HepG2 (cell line): ENCODE measurements at regions not wholly inside any gene's neighbourhood (a gene's known extent, or its start where the extent isn't known, plus 50 kb on each side); places are given as distances from the start of the nearest gene placed in this dataset.

Experiments
- ATAC-seq: fragments of 200-7000 bp; cut with Tn5 transposase; 3 replicates; pipeline ENCODE4 v1.9.1; 2020; ENCODE audit warnings: mild to moderate bottlenecking, moderate library complexity
- BruUV-seq: library from RNA; stranded (reverse); fragments of 400-500 nt; replicated peaks from 2 replicates; lab custom pipeline; 2021; lab: Mats Ljungman, UMichigan
- CTCF ChIA-PET: fragments of 300-600 bp; formaldehyde crosslinking; extraction: SDS; loops from one replicate; lab custom pipeline; 2021; ENCODE audit warnings: low total read pairs, inconsistent platforms, low intra/inter-chr PET ratio; lab: Yijun Ruan, JAX
- POLR2A ChIA-PET: fragments of 350-600 bp; sonication (Branson Sonifier 250); formaldehyde crosslinking; loops from one replicate; lab custom pipeline; 2020; ENCODE audit warnings: antibody characterized with exemption, inconsistent platforms; lab: Yijun Ruan, JAX
- DNase-seq: peaks from one replicate; pipeline ENCODE4 v3.0.0-alpha.2; 2015; ENCODE audit warnings: low spot score
- FAIRE-seq: peaks from 3 replicates; lab custom pipeline; 2011; peaks lifted over from hg19 to GRCh38; lab: Jason Lieb, UNC
- H2AFZ ChIP-seq: one replicate; pipeline ENCODE4 v1.6.1; 2011; ENCODE audit warnings: low read length, inconsistent platforms
- H3K27ac ChIP-seq: fragments of 300-600 bp; 3 replicates; pipeline ENCODE4 v1.8.0; 2011; ENCODE audit warnings: mixed run types, mild to moderate bottlenecking, mixed read lengths, low read length, inconsistent platforms; ENCODE audit not compliant: insufficient read depth; ENCODE audit errors: extremely low read length
- H3K27me3 ChIP-seq, 2 experiments: fragments of 200-600 bp in 1 of 2; 2 replicates in 1 of 2; 3 replicates in 1 of 2; pipeline versions ENCODE4 v1.6.0 to v1.8.0; 2011; ENCODE audit warnings: low read length in 2 of 2, mild to moderate bottlenecking in 2 of 2, moderate library complexity in 2 of 2, inconsistent platforms in 1 of 2; ENCODE audit not compliant: insufficient read depth in 2 of 2, control insufficient read depth in 1 of 2
- H3K36me3 ChIP-seq, 2 experiments: fragments of 200-600 bp in 1 of 2; replicated peaks in 1 of 2; 2 replicates in 1 of 2; 3 replicates in 1 of 2; pipeline versions ENCODE4 v1.5.1 to v1.8.0; 2011; ENCODE audit warnings: low read length in 2 of 2, inconsistent platforms in 1 of 2; ENCODE audit not compliant: insufficient read depth in 2 of 2, control insufficient read depth in 1 of 2
- H3K4me1 ChIP-seq: 2 replicates; pipeline ENCODE4 v1.5.1; 2012; ENCODE audit warnings: low read length, inconsistent platforms; ENCODE audit not compliant: insufficient read depth
- H3K4me2 ChIP-seq: 2 replicates; pipeline ENCODE4 v1.6.0; 2011; ENCODE audit warnings: low read depth, low read length, inconsistent platforms
- H3K4me3 ChIP-seq, 3 experiments: fragments of 200-600 bp in 1 of 3; sonication (generic), shearing (Covaris generic) in 1 of 3; replicated peaks in 1 of 3; 2 replicates each; pipeline ENCODE4 v1.5.1; 2011 to 2016; ENCODE audit warnings: low read length in 3 of 3, inconsistent platforms in 2 of 3, low read depth in 2 of 3, mild to moderate bottlenecking in 2 of 3, control low read depth in 1 of 3, mixed read lengths in 1 of 3; ENCODE audit not compliant: insufficient read depth in 1 of 3
- H3K79me2 ChIP-seq: one replicate; pipeline ENCODE4 v1.6.1; 2011; ENCODE audit warnings: low read length, inconsistent platforms; ENCODE audit not compliant: insufficient read depth
- H3K9ac ChIP-seq: 2 replicates; pipeline ENCODE4 v1.6.0; 2011; ENCODE audit warnings: mild to moderate bottlenecking, low read depth, low read length, inconsistent platforms; ENCODE audit not compliant: insufficient read depth
- H3K9me3 ChIP-seq: 2 replicates; pipeline ENCODE4 v1.5.1; 2012; ENCODE audit warnings: mild to moderate bottlenecking, low read length
- H4K20me1 ChIP-seq: 2 replicates; pipeline ENCODE4 v1.6.0; 2011; ENCODE audit warnings: inconsistent platforms, mild to moderate bottlenecking, low read length, moderate library complexity; ENCODE audit not compliant: insufficient read depth
- CEBPB ChIP-seq: IDR thresholded peaks from 2 replicates; pipeline ENCODE4 v1.6.1; 2011; ENCODE audit warnings: low read depth, low read length, improper control_type of control experiment, borderline replicate concordance
- FLYWCH1 ChIP-seq: sonication (generic); formaldehyde crosslinking; IDR thresholded peaks from 2 replicates; pipeline ENCODE4 v1.8.1; 2023; ENCODE audit warnings: mild to moderate bottlenecking, missing genetic modification reagents
- IRF2 ChIP-seq: IDR thresholded peaks from 2 replicates; pipeline ENCODE4 v1.6.1; 2018; ENCODE audit warnings: missing genetic modification reagents, missing compliant biosample characterization
- NCOA2 ChIP-seq: sonication (generic); formaldehyde crosslinking; IDR thresholded peaks from 2 replicates; pipeline ENCODE4 v1.8.0; 2022; ENCODE audit warnings: inconsistent platforms
- NR2F6 ChIP-seq, 2 experiments: IDR thresholded peaks; 2 replicates each; pipeline ENCODE4 v1.6.1; 2016; ENCODE audit warnings: antibody characterized with exemption in 1 of 2, mild to moderate bottlenecking in 1 of 2
- PCBP2 ChIP-seq: fragments of 200-400 bp; formaldehyde crosslinking; optimal IDR thresholded peaks from 2 replicates; pipeline ENCODE3; 2018; ENCODE audit warnings: low read length, low read depth; ENCODE audit not compliant: poor library complexity, severe bottlenecking
- RXRA ChIP-seq: sonication (generic); formaldehyde crosslinking; IDR thresholded peaks from 2 replicates; pipeline ENCODE4 v1.5.1; 2020; ENCODE audit warnings: missing genetic modification reagents
- ZFP62 ChIP-seq: sonication (generic); formaldehyde crosslinking; IDR thresholded peaks from 2 replicates; pipeline ENCODE4 v1.4.0; 2020; ENCODE audit warnings: missing genetic modification reagents
- ZNF256 ChIP-seq: sonication (generic); formaldehyde crosslinking; conservative IDR thresholded peaks from 2 replicates; pipeline ENCODE4 v1.4.0; 2020; ENCODE audit warnings: missing genetic modification reagents
- ZNF766 ChIP-seq: sonication (generic); formaldehyde crosslinking; IDR thresholded peaks from 2 replicates; pipeline ENCODE4 v1.5.0; 2020; ENCODE audit warnings: missing genetic modification reagents, borderline replicate concordance
- ZNF768 ChIP-seq: sonication (generic); formaldehyde crosslinking; IDR thresholded peaks from 2 replicates; pipeline ENCODE4 v1.4.0; 2020; ENCODE audit warnings: missing genetic modification reagents
- ZNF790 ChIP-seq: sonication (generic); formaldehyde crosslinking; IDR thresholded peaks from 2 replicates; pipeline ENCODE4 v1.8.0; 2022; ENCODE audit warnings: missing genetic modification reagents, mild to moderate bottlenecking, borderline replicate concordance
- ZSCAN21 ChIP-seq: sonication (generic); formaldehyde crosslinking; IDR thresholded peaks from 2 replicates; pipeline ENCODE4 v1.8.0; 2022; ENCODE audit warnings: mild to moderate bottlenecking, missing genetic modification reagents, moderate library complexity, borderline replicate concordance
- WGBS: methylation state at CpG from one replicate; pipeline ENCODE4 v1.1.6; 2017; ENCODE audit warnings: low lambda C conversion rate; 5-methylcytosine and 5-hydroxymethylcytosine counted together
- in situ Hi-C: cut with HindIII; loops from 2 replicates; pipeline ENCODE4 v1.10.0; 2017; ENCODE audit warnings: low pct_unique_long_range_greater_than_20kb; ENCODE audit not compliant: extremely low pct_ligation_motif_present
- intact Hi-C: fragments of 100-400 bp; cut with micrococcal nuclease; formaldehyde crosslinking; loops from one replicate; pipeline ENCODE4 v1.10.0; 2022; ENCODE audit not compliant: unreplicated experiment
- TF ChIP-seq, protein P1 (sequence below): sonication (generic); formaldehyde crosslinking; IDR thresholded peaks from 2 replicates; pipeline ENCODE4 v1.5.0; 2020; ENCODE audit warnings: mild to moderate bottlenecking, missing genetic modification reagents, borderline replicate concordance
- TF ChIP-seq, protein P2 (sequence below): sonication (generic); formaldehyde crosslinking; IDR thresholded peaks from 2 replicates; pipeline ENCODE4 v1.5.0; 2020; ENCODE audit warnings: missing genetic modification reagents, mild to moderate bottlenecking, borderline replicate concordance
- TF ChIP-seq, protein P3 (sequence below): sonication (generic); formaldehyde crosslinking; IDR thresholded peaks from 2 replicates; pipeline ENCODE4 v1.4.0; 2020; ENCODE audit warnings: missing genetic modification reagents, mild to moderate bottlenecking, borderline replicate concordance
- TF ChIP-seq, protein P4 (sequence below): sonication (generic); formaldehyde crosslinking; IDR thresholded peaks from 2 replicates; pipeline ENCODE4 v1.8.1; 2023; ENCODE audit warnings: mild to moderate bottlenecking, missing genetic modification reagents, borderline replicate concordance

DNA sequence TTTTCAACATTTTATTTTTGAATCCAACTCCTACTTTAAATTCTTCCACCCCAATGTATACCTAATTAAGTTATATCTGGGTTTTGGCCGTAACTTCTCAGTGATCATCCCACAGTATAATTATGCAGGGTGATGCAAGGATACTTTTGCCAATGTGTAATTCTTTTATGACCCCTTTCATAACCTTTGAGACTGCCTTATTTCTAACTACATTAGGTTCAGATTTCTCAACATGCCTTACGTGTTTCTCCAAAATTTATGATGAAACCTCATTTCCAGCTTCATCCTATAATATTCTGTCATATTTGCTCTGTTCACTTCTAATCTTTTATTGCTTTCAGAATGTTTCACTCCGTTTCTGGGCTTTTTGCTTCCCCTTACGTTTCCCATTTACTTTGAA lies 1229.6 kb upstream of the ALCAM start:
- Histone ChIP-seq H3K9ac (no peak overlapping the region), H4K20me1 (no peaks in the 10 kb centered on the region), H3K36me3 (no peaks in the 10 kb centered on the region), H3K27ac (no peak overlapping the region), H3K4me2 (no peak overlapping the region), H3K9me3 (no peaks in the 10 kb centered on the region), H3K79me2 (no peaks in the 10 kb centered on the region), H3K4me3 (no peak overlapping the region), H3K4me1 (no peaks in the 10 kb centered on the region), H2AFZ (no peak overlapping the region), H3K27me3 (no peaks in the 10 kb centered on the region)
- in situ Hi-C loops (no loop called here), intact Hi-C loops (no loop called here)
- ChIA-PET CTCF (no interaction called here), POLR2A (no interaction called here)
- DNase-seq: no peak
- no peak for FAIRE-seq
- WGBS: 1% methylated on average over 4 of the region's 4 CpGs
- no peak for ATAC-seq
- no TSS peak for BruUV-seq
- TF ChIP-seq PCBP2: no peak
- TF ChIP-seq ZNF256 (CRISPR knock-in tag): no peak
- TF ChIP-seq FLYWCH1: no peak
- no peak for TF ChIP-seq ZNF790 (CRISPR knock-in tag)
- TF ChIP-seq, protein P1, sequence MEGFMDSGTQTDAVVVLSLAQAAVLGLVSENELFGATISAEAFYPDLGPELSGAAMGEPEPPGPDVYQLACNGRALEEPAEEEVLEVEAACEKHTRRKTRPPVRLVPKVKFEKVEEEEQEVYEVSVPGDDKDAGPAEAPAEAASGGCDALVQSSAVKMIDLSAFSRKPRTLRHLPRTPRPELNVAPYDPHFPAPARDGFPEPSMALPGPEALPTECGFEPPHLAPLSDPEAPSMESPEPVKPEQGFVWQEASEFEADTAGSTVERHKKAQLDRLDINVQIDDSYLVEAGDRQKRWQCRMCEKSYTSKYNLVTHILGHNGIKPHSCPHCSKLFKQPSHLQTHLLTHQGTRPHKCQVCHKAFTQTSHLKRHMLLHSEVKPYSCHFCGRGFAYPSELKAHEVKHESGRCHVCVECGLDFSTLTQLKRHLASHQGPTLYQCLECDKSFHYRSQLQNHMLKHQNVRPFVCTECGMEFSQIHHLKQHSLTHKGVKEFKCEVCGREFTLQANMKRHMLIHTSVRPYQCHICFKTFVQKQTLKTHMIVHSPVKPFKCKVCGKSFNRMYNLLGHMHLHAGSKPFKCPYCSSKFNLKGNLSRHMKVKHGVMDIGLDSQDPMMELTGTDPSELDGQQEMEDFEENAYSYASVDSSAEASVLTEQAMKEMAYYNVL: no peak
- TF ChIP-seq CEBPB: no peak
- TF ChIP-seq, protein P2, sequence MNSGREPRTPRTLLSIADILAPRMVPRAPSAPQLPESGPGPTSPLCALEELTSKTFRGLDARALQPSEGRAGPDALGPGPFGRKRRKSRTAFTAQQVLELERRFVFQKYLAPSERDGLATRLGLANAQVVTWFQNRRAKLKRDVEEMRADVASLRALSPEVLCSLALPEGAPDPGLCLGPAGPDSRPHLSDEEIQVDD (CRISPR knock-in tag): no peak
- TF ChIP-seq NCOA2: no peak
- TF ChIP-seq IRF2 (CRISPR knock-in tag): no peak
- no peak for TF ChIP-seq ZFP62 (CRISPR knock-in tag)
- no peak for TF ChIP-seq ZSCAN21 (CRISPR knock-in tag)
- no peak for TF ChIP-seq ZNF768
- no peak for TF ChIP-seq ZNF766 (CRISPR knock-in tag)
- no peak for TF ChIP-seq RXRA (CRISPR knock-in tag)
- TF ChIP-seq NR2F6 (IDR thresholded peaks at IDR 0.05): no peak
- no peak for TF ChIP-seq NR2F6 (CRISPR knock-in tag; IDR thresholded peaks at IDR 0.05)
- TF ChIP-seq, protein P3, sequence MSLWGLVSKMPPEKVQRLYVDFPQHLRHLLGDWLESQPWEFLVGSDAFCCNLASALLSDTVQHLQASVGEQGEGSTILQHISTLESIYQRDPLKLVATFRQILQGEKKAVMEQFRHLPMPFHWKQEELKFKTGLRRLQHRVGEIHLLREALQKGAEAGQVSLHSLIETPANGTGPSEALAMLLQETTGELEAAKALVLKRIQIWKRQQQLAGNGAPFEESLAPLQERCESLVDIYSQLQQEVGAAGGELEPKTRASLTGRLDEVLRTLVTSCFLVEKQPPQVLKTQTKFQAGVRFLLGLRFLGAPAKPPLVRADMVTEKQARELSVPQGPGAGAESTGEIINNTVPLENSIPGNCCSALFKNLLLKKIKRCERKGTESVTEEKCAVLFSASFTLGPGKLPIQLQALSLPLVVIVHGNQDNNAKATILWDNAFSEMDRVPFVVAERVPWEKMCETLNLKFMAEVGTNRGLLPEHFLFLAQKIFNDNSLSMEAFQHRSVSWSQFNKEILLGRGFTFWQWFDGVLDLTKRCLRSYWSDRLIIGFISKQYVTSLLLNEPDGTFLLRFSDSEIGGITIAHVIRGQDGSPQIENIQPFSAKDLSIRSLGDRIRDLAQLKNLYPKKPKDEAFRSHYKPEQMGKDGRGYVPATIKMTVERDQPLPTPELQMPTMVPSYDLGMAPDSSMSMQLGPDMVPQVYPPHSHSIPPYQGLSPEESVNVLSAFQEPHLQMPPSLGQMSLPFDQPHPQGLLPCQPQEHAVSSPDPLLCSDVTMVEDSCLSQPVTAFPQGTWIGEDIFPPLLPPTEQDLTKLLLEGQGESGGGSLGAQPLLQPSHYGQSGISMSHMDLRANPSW (CRISPR knock-in tag): no peak
- TF ChIP-seq, protein P4, sequence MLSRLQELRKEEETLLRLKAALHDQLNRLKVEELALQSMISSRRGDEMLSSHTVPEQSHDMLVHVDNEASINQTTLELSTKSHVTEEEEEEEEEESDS (CRISPR knock-in tag): no peak
